ENCODE measurements at regions not wholly inside any gene's neighbourhood (a gene's known extent, or its start where the extent isn't known, plus 50 kb on each side); places are given as distances from the start of the nearest gene placed in this dataset.
"Not testable (repeated sequence)": the region's sequence is repeated elsewhere in the genome, so short reads cannot be mapped to it uniquely, and the experiment has no call there.

- H3K27me3 Mint-ChIP-seq (ENCODE audit: low read depth) = peaks cover 15% of the 10 kb centered on the region
- H3K9me3 Mint-ChIP-seq = no peaks in the 10 kb centered on the region
- H3K36me3 Mint-ChIP-seq (ENCODE audit: insufficient read depth) = no peaks in the 10 kb centered on the region
- ATAC-seq (no peak), DNase-seq (no peak)
- H3K4me3 Mint-ChIP-seq = no peak overlapping the region
- H3K4me1 Mint-ChIP-seq (ENCODE audit: low read depth) = no peaks in the 10 kb centered on the region
These were observed 713.7 kb downstream of the MATN1 start for GRCh38 chr1:30009720-30010119.

- no peaks in the 10 kb centered on the region for H3K4me1 Mint-ChIP-seq (ENCODE audit: low read depth)
- no peaks in the 10 kb centered on the region for H3K9me3 Mint-ChIP-seq
- H3K36me3 Mint-ChIP-seq (ENCODE audit: insufficient read depth) = no peaks in the 10 kb centered on the region
- peaks cover 15% of the 10 kb centered on the region for H3K27me3 Mint-ChIP-seq (ENCODE audit: low read depth)
- H3K4me3 Mint-ChIP-seq = no peak overlapping the region
- no peak for ATAC-seq
- no peak for DNase-seq
These were observed 714.3 kb downstream of the MATN1 start for GRCh38 chr1:30008998-30009657.

GRCh38 chr1:30008372-30008997, 714.9 kb downstream of the MATN1 start:
- DNase-seq (no peak), ATAC-seq (no peak)
- Mint-ChIP-seq H3K4me3 (no peak overlapping the region), H3K4me1 (ENCODE audit: low read depth) (no peaks in the 10 kb centered on the region), H3K9me3 (no peaks in the 10 kb centered on the region), H3K27me3 (ENCODE audit: low read depth) (peaks cover 14% of the 10 kb centered on the region), H3K36me3 (ENCODE audit: insufficient read depth) (no peaks in the 10 kb centered on the region)

GRCh38 chr1:30005972-30006619, 717.3 kb downstream of the MATN1 start:
- Mint-ChIP-seq H3K36me3 (ENCODE audit: insufficient read depth) (no peaks in the 10 kb centered on the region), H3K4me1 (ENCODE audit: low read depth) (no peaks in the 10 kb centered on the region), H3K27me3 (ENCODE audit: low read depth) (peaks cover 10% of the 10 kb centered on the region), H3K9me3 (no peaks in the 10 kb centered on the region), H3K4me3 (no peak overlapping the region)
- ATAC-seq (no peak), DNase-seq (no peak)

- H3K4me1 Mint-ChIP-seq (ENCODE audit: low read depth) = no peaks in the 10 kb centered on the region
- H3K4me3 Mint-ChIP-seq = no peak overlapping the region
- DNase-seq (no peak), ATAC-seq (no peak)
- H3K9me3 Mint-ChIP-seq = no peaks in the 10 kb centered on the region
- H3K36me3 Mint-ChIP-seq (ENCODE audit: insufficient read depth) = no peaks in the 10 kb centered on the region
- H3K27me3 Mint-ChIP-seq (ENCODE audit: low read depth) = no peaks in the 10 kb centered on the region
These were observed 721.7 kb downstream of the MATN1 start for GRCh38 chr1:30001732-30002039.

- Mint-ChIP-seq H3K27me3 (ENCODE audit: low read depth) (no peaks in the 10 kb centered on the region), H3K36me3 (ENCODE audit: insufficient read depth) (no peaks in the 10 kb centered on the region), H3K4me3 (no peak overlapping the region), H3K9me3 (no peaks in the 10 kb centered on the region), H3K4me1 (ENCODE audit: low read depth) (no peaks in the 10 kb centered on the region)
- no peak for DNase-seq
- no peak for ATAC-seq
These were observed 722.2 kb downstream of the MATN1 start for GRCh38 chr1:30001011-30001731.

GRCh38 chr1:30000266-30000665, 723.1 kb downstream of the MATN1 start:
- no peaks in the 10 kb centered on the region for H3K27me3 Mint-ChIP-seq (ENCODE audit: low read depth)
- no peaks in the 10 kb centered on the region for H3K9me3 Mint-ChIP-seq
- ATAC-seq (no peak), DNase-seq (no peak)
- H3K4me3 Mint-ChIP-seq = no peak overlapping the region
- no peaks in the 10 kb centered on the region for H3K36me3 Mint-ChIP-seq (ENCODE audit: insufficient read depth)
- H3K4me1 Mint-ChIP-seq (ENCODE audit: low read depth) = no peaks in the 10 kb centered on the region

- Mint-ChIP-seq H3K4me1 (ENCODE audit: low read depth) (no peaks in the 10 kb centered on the region), H3K9me3 (peaks cover 4% of the 10 kb centered on the region), H3K27me3 (ENCODE audit: low read depth) (no peaks in the 10 kb centered on the region), H3K36me3 (ENCODE audit: insufficient read depth) (no peaks in the 10 kb centered on the region), H3K4me3 (no peak overlapping the region)
- ATAC-seq (no peak), DNase-seq (no peak)
These were observed 723.8 kb downstream of the MATN1 start for GRCh38 chr1:29999595-29999994.

GRCh38 chr1:29998686-29999085, 724.7 kb downstream of the MATN1 start:
- Mint-ChIP-seq H3K4me1 (ENCODE audit: low read depth) (no peaks in the 10 kb centered on the region), H3K4me3 (no peak overlapping the region), H3K9me3 (peaks cover 12% of the 10 kb centered on the region), H3K27me3 (ENCODE audit: low read depth) (no peaks in the 10 kb centered on the region), H3K36me3 (ENCODE audit: insufficient read depth) (no peaks in the 10 kb centered on the region)
- ATAC-seq = no peak
- no peak for DNase-seq

GRCh38 chr1:29997818-29998217, 725.6 kb downstream of the MATN1 start:
- peaks cover 21% of the 10 kb centered on the region for H3K9me3 Mint-ChIP-seq
- not testable (repeated sequence) for H3K4me3 Mint-ChIP-seq; ATAC-seq; DNase-seq; H3K4me1 Mint-ChIP-seq (ENCODE audit: low read depth); H3K36me3 Mint-ChIP-seq (ENCODE audit: insufficient read depth); H3K27me3 Mint-ChIP-seq (ENCODE audit: low read depth)

- Mint-ChIP-seq H3K4me3 (no peak overlapping the region), H3K36me3 (ENCODE audit: insufficient read depth) (peaks cover 2% of the 10 kb centered on the region), H3K9me3 (peaks cover 25% of the 10 kb centered on the region), H3K4me1 (ENCODE audit: low read depth) (no peaks in the 10 kb centered on the region), H3K27me3 (ENCODE audit: low read depth) (peaks cover 6% of the 10 kb centered on the region)
- ATAC-seq (no peak), DNase-seq (no peak)
These were observed 729.4 kb downstream of the MATN1 start for GRCh38 chr1:29993950-29994349.

GRCh38 chr1:29991815-29992214, 731.6 kb downstream of the MATN1 start:
- ATAC-seq (no peak), DNase-seq (no peak)
- Mint-ChIP-seq H3K4me1 (ENCODE audit: low read depth) (no peaks in the 10 kb centered on the region), H3K27me3 (ENCODE audit: low read depth) (peaks cover 6% of the 10 kb centered on the region), H3K9me3 (peaks cover 25% of the 10 kb centered on the region), H3K36me3 (ENCODE audit: insufficient read depth) (peaks cover 2% of the 10 kb centered on the region), H3K4me3 (no peak overlapping the region)

GRCh38 chr1:29991025-29991424, 732.4 kb downstream of the MATN1 start:
- ATAC-seq = no peak

GRCh38 chr1:29990304-29990703, 733.1 kb downstream of the MATN1 start:
- no peak overlapping the region for H3K4me3 Mint-ChIP-seq
- DNase-seq (no peak), ATAC-seq (no peak)
- peaks cover 25% of the 10 kb centered on the region for H3K9me3 Mint-ChIP-seq
- H3K27me3 Mint-ChIP-seq (ENCODE audit: low read depth) = peaks cover 6% of the 10 kb centered on the region
- no peaks in the 10 kb centered on the region for H3K4me1 Mint-ChIP-seq (ENCODE audit: low read depth)
- peaks cover 2% of the 10 kb centered on the region for H3K36me3 Mint-ChIP-seq (ENCODE audit: insufficient read depth)

More at GRCh38 chr1:29991025-29991424, 732.4 kb downstream of the MATN1 start:
- Mint-ChIP-seq H3K9me3 (peaks cover 25% of the 10 kb centered on the region), H3K27me3 (ENCODE audit: low read depth) (peaks cover 6% of the 10 kb centered on the region), H3K4me3 (no peak overlapping the region), H3K36me3 (ENCODE audit: insufficient read depth) (peaks cover 2% of the 10 kb centered on the region), H3K4me1 (ENCODE audit: low read depth) (no peaks in the 10 kb centered on the region)
- DNase-seq = no peak

- DNase-seq (no peak), ATAC-seq (no peak)
- no peaks in the 10 kb centered on the region for H3K36me3 Mint-ChIP-seq (ENCODE audit: insufficient read depth)
- H3K4me1 Mint-ChIP-seq (ENCODE audit: low read depth) = no peaks in the 10 kb centered on the region
- no peaks in the 10 kb centered on the region for H3K9me3 Mint-ChIP-seq
- peaks cover 24% of the 10 kb centered on the region for H3K27me3 Mint-ChIP-seq (ENCODE audit: low read depth)
- H3K4me3 Mint-ChIP-seq = no peak overlapping the region
These were observed 736.4 kb downstream of the MATN1 start for GRCh38 chr1:29986986-29987385.

Measured in activated T-cell treated with anti-CD3 and anti-CD28 coated beads, Interleukin-2, amount 50 U/mL, for 4 hours (primary cell).